Hepatocyte (in vitro differentiated cells): ENCODE measurements at regions not wholly inside any gene's neighbourhood (a gene's known extent, or its start where the extent isn't known, plus 50 kb on each side); places are given as distances from the start of the nearest gene placed in this dataset.

Experiments used
- DNase-seq: peaks from one replicate; pipeline ENCODE4 v3.0.0-alpha.2; 2016; ENCODE audit warnings: low spot score
- H2AFZ ChIP-seq: fragments of 200-600 bp; sonication (generic); 2 replicates; pipeline ENCODE4 v1.6.0; 2016; ENCODE audit warnings: antibody characterized with exemption, mild to moderate bottlenecking
- H3K27ac ChIP-seq: fragments of 200-600 bp; sonication (generic); 2 replicates; pipeline ENCODE4 v1.5.1; 2016; ENCODE audit warnings: mild to moderate bottlenecking
- H3K27me3 ChIP-seq: fragments of 200-600 bp; sonication (generic); 2 replicates; pipeline ENCODE4 v1.6.1; 2016
- H3K36me3 ChIP-seq: fragments of 200-600 bp; sonication (generic); replicated peaks from 2 replicates; pipeline ENCODE4 v1.5.1; 2016; ENCODE audit warnings: low read depth; ENCODE audit not compliant: insufficient read depth
- H3K4me1 ChIP-seq: fragments of 200-600 bp; sonication (generic); 2 replicates; pipeline ENCODE4 v1.5.1; 2016; ENCODE audit warnings: mild to moderate bottlenecking, moderate library complexity; ENCODE audit not compliant: insufficient read depth
- H3K4me2 ChIP-seq: fragments of 200-600 bp; sonication (generic); 2 replicates; pipeline ENCODE4 v1.6.0; 2016
- H3K4me3 ChIP-seq: fragments of 200-600 bp; sonication (generic); 2 replicates; pipeline ENCODE4 v1.5.1; 2016; ENCODE audit warnings: mild to moderate bottlenecking
- H3K79me2 ChIP-seq: fragments of 200-600 bp; sonication (generic); 2 replicates; pipeline ENCODE4 v1.6.0; 2017; ENCODE audit warnings: mild to moderate bottlenecking
- H3K9me2 ChIP-seq: fragments of 200-600 bp; sonication (generic); replicated peaks from 2 replicates; pipeline ENCODE4 v1.6.0; 2017; ENCODE audit warnings: mild to moderate bottlenecking; ENCODE audit not compliant: insufficient read depth
- H3K9me3 ChIP-seq: fragments of 200-600 bp; sonication (generic); 2 replicates; pipeline ENCODE4 v1.5.1; 2016; ENCODE audit warnings: low read depth, mild to moderate bottlenecking
- H4K20me1 ChIP-seq: fragments of 200-600 bp; sonication (generic); 2 replicates; pipeline ENCODE4 v1.6.0; 2016; ENCODE audit warnings: mild to moderate bottlenecking; ENCODE audit not compliant: insufficient read depth, poor library complexity, severe bottlenecking
- EZH2 ChIP-seq: fragments of 200-600 bp; sonication (generic); IDR thresholded peaks from 2 replicates; pipeline ENCODE4 v1.6.1; 2016; ENCODE audit warnings: antibody characterized with exemption, mild to moderate bottlenecking, borderline replicate concordance
- EZH2phosphoT487 ChIP-seq: fragments of 200-600 bp; sonication (generic); IDR thresholded peaks from one replicate; pipeline ENCODE4 v1.6.1; 2018; ENCODE audit warnings: antibody characterized with exemption, mild to moderate bottlenecking, low read depth, moderate library complexity; ENCODE audit not compliant: unreplicated experiment, severe bottlenecking
- WGBS: methylation state at CpG from one replicate; pipeline ENCODE4 v1.1.6; 2016; ENCODE audit warnings: low lambda C conversion rate; ENCODE audit errors: missing lambda C conversion rate; 5-methylcytosine and 5-hydroxymethylcytosine counted together
- TF ChIP-seq, protein P1 (sequence below): fragments of 200-600 bp; sonication (generic); IDR thresholded peaks from 2 replicates; pipeline ENCODE4 v1.5.1; 2016; ENCODE audit warnings: antibody characterized with exemption, mild to moderate bottlenecking; ENCODE audit not compliant: poor library complexity

DNA sequence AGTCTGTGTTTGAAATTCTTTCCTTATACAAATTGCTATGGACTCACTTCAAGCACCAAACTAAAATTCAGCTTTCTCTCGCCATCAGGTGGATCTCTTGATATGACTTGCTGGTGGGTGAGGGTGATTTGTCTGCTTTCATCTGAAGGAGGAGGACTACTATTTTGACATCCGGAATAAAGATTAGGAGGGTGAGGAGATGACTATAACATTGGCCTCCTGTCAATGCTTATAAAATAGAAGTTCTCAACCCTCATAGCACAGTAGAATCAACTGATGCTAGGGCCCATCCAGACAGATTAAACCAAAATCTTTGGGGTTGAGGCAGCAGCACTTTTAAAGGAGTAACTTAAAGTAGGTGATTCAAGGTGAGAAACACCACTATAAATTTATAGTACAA is 120.4 kb upstream of the DNAJC10 start:
- Histone ChIP-seq H3K4me1 (no peaks in the 10 kb centered on the region), H4K20me1 (no peaks in the 10 kb centered on the region), H3K9me2 (no peaks in the 10 kb centered on the region), H3K27ac (no peak overlapping the region), H3K36me3 (no peaks in the 10 kb centered on the region), H3K27me3 (no peaks in the 10 kb centered on the region), H3K9me3 (no peaks in the 10 kb centered on the region), H3K4me3 (no peak overlapping the region), H2AFZ (no peak overlapping the region), H3K4me2 (no peak overlapping the region), H3K79me2 (no peaks in the 10 kb centered on the region)
- no peak for DNase-seq
- 92% methylated on average over 2 of the region's 2 CpGs for WGBS
- TF ChIP-seq, protein P1, sequence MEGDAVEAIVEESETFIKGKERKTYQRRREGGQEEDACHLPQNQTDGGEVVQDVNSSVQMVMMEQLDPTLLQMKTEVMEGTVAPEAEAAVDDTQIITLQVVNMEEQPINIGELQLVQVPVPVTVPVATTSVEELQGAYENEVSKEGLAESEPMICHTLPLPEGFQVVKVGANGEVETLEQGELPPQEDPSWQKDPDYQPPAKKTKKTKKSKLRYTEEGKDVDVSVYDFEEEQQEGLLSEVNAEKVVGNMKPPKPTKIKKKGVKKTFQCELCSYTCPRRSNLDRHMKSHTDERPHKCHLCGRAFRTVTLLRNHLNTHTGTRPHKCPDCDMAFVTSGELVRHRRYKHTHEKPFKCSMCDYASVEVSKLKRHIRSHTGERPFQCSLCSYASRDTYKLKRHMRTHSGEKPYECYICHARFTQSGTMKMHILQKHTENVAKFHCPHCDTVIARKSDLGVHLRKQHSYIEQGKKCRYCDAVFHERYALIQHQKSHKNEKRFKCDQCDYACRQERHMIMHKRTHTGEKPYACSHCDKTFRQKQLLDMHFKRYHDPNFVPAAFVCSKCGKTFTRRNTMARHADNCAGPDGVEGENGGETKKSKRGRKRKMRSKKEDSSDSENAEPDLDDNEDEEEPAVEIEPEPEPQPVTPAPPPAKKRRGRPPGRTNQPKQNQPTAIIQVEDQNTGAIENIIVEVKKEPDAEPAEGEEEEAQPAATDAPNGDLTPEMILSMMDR, result no peak
- TF ChIP-seq EZH2 (no peak), EZH2phosphoT487 (no peak)

DNA sequence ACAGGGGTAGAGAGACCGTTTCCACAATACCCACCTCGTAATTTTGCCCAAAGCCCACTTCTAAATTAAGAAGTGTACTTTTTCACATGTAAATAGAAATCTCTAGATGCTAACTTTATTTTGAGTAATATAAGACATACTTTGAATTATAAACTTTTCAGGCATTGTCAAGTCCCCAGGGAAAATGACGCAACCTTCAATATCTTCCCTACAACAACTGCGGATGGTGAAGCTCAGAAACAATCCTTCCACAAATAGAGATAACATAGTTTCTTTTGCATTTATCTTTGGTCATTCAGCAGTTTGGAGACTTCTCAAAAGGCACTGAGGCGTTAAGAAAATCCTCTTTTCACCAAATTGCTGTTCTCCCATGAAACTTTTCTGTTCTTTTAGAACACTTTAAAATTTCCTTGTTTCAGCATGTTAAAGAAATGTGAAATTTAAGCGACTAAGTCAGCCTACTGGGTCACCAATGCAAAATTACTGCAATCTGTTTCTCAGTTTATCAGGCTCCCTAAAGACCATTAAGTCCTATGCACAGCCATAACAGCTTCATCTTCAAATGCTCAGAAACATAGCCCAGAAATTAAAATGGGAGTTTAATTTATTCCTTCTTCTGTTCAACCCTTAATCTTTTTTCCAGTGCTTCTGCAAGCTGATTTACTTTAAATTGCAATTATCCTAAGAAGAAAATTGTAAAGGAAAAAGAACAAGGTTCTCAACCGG is 118.3 kb upstream of the DNAJC10 start:
- H4K20me1 ChIP-seq, result no peaks in the 10 kb centered on the region
- WGBS, result 57% methylated on average over 7 of the region's 7 CpGs
- TF ChIP-seq EZH2phosphoT487 (no peak), EZH2 (no peak)
- TF ChIP-seq, protein P1, result no peak

DNA sequence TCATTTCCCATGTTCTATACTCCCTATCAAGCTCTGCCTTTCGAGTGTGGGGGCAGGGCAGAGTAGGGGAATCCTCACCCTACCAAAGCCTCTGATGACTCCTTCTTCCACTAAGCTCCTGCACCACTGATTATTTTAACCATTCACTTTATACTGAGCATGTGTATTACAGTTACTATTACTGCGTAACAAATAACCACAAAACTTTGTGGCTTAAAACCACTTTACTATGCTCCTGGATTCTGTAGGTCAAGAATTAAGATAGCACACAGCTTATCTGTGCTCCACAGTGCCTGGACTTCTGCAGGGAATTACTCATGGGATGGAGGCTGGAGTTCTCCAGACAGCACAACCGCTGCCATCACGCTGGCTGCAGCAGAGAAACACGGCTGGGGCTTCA is 117.4 kb upstream of the DNAJC10 start:
- no peaks in the 10 kb centered on the region for H3K27me3 ChIP-seq
- no peaks in the 10 kb centered on the region for H3K9me2 ChIP-seq
- no peak overlapping the region for H3K4me3 ChIP-seq
- TF ChIP-seq EZH2phosphoT487 (no peak), EZH2 (no peak)
- TF ChIP-seq, protein P1, result no peak
- no peak overlapping the region for H2AFZ ChIP-seq
- H3K4me2 ChIP-seq, result no peak overlapping the region
- no peaks in the 10 kb centered on the region for H3K36me3 ChIP-seq
- H3K27ac ChIP-seq, result no peak overlapping the region
- no peaks in the 10 kb centered on the region for H3K79me2 ChIP-seq
- no peaks in the 10 kb centered on the region for H4K20me1 ChIP-seq
- DNase-seq, result no peak
- H3K9me3 ChIP-seq, result no peaks in the 10 kb centered on the region
- no peaks in the 10 kb centered on the region for H3K4me1 ChIP-seq
- WGBS, result 79% methylated on average over 5 of the region's 5 CpGs

More for the DNA sequence above, 118.3 kb upstream of the DNAJC10 start:
- Histone ChIP-seq H3K27ac (no peak overlapping the region), H3K36me3 (no peaks in the 10 kb centered on the region), H3K4me2 (no peak overlapping the region), H3K27me3 (no peaks in the 10 kb centered on the region), H2AFZ (no peak overlapping the region), H3K9me2 (no peaks in the 10 kb centered on the region), H3K4me1 (no peaks in the 10 kb centered on the region), H3K9me3 (no peaks in the 10 kb centered on the region), H3K79me2 (no peaks in the 10 kb centered on the region), H3K4me3 (no peak overlapping the region)
- no peak for DNase-seq

DNA sequence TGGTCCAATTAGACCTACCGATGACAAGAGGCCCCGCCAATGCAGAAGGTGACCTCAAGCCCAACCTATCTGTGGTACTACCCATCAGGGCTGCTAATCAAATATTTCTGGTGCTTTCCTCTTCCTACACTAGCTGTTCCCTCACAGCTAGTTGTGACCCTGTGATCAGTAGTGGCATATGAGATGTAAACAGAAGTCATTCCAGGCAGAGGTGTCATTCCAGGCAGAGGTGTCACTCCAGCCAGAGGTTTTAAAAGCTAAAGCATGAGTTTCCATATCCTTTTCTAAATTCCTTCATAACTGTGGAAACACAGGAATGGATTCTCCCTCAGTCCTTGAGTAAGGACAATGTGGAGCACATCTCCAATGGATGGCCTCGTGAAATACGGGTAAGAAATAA is 110.9 kb upstream of the DNAJC10 start:
- Histone ChIP-seq H3K4me2 (no peak overlapping the region), H2AFZ (no peak overlapping the region), H3K36me3 (no peaks in the 10 kb centered on the region), H3K4me3 (no peak overlapping the region), H3K79me2 (no peaks in the 10 kb centered on the region), H3K27me3 (no peaks in the 10 kb centered on the region), H4K20me1 (no peaks in the 10 kb centered on the region), H3K4me1 (no peaks in the 10 kb centered on the region), H3K9me2 (no peaks in the 10 kb centered on the region), H3K9me3 (no peaks in the 10 kb centered on the region), H3K27ac (no peak overlapping the region)
- no peak for DNase-seq
- WGBS, result 98% methylated on average over 4 of the region's 4 CpGs
- TF ChIP-seq EZH2 (no peak), EZH2phosphoT487 (no peak)
- TF ChIP-seq, protein P1, result no peak
